ENCODE measurements at regions not wholly inside any gene's neighbourhood (a gene's known extent, or its start where the extent isn't known, plus 50 kb on each side); places are given as distances from the start of the nearest gene placed in this dataset.

- no peak overlapping the region for H3K27ac ChIP-seq
- H4K20me1 ChIP-seq (ENCODE audit: insufficient read depth), result no peaks in the 10 kb centered on the region
- H3K9ac ChIP-seq, result no peak overlapping the region
- no peaks in the 10 kb centered on the region for H3K79me2 ChIP-seq (ENCODE audit: insufficient read depth, low read depth)
- H3K4me3 ChIP-seq (IDR thresholded peaks at IDR 0.05; ENCODE audit: insufficient read depth, low read depth, low read length), result no peak overlapping the region
- no peaks in the 10 kb centered on the region for H3K36me3 ChIP-seq (ENCODE audit: insufficient read depth)
- peaks cover 31% of the 10 kb centered on the region for H3K4me1 ChIP-seq (ENCODE audit: low read depth, poor library complexity, severe bottlenecking)
- H3K4me2 ChIP-seq, result no peak overlapping the region
- H3K27me3 ChIP-seq (ENCODE audit: insufficient read depth, low read depth), result no peaks in the 10 kb centered on the region
- no peak for TF ChIP-seq CTCF (conservative IDR thresholded peaks at IDR 0.05; ENCODE audit: low read depth, low read length)
- no peak overlapping the region for H2AFZ ChIP-seq (ENCODE audit: low read depth)
Observed at GRCh38 chr6:45724511-45724910, 291.1 kb downstream of the CLIC5 start.

GRCh38 chr6:45724027-45724426 is 291.6 kb downstream of the CLIC5 start:
- Histone ChIP-seq H3K4me3 (IDR thresholded peaks at IDR 0.05; ENCODE audit: insufficient read depth, low read depth, low read length) (no peak overlapping the region), H3K4me1 (ENCODE audit: low read depth, poor library complexity, severe bottlenecking) (peaks cover 31% of the 10 kb centered on the region), H4K20me1 (ENCODE audit: insufficient read depth) (no peaks in the 10 kb centered on the region), H3K36me3 (ENCODE audit: insufficient read depth) (no peaks in the 10 kb centered on the region), H2AFZ (ENCODE audit: low read depth) (no peak overlapping the region), H3K27me3 (ENCODE audit: insufficient read depth, low read depth) (no peaks in the 10 kb centered on the region), H3K9ac (no peak overlapping the region), H3K79me2 (ENCODE audit: insufficient read depth, low read depth) (no peaks in the 10 kb centered on the region), H3K4me2 (no peak overlapping the region), H3K27ac (no peak overlapping the region)
- no peak for TF ChIP-seq CTCF (conservative IDR thresholded peaks at IDR 0.05; ENCODE audit: low read depth, low read length)

GRCh38 chr6:45722876-45723275 is 292.8 kb downstream of the CLIC5 start:
- Histone ChIP-seq H3K27me3 (ENCODE audit: insufficient read depth, low read depth) (no peaks in the 10 kb centered on the region), H3K36me3 (ENCODE audit: insufficient read depth) (no peaks in the 10 kb centered on the region), H2AFZ (ENCODE audit: low read depth) (no peak overlapping the region), H3K4me3 (IDR thresholded peaks at IDR 0.05; ENCODE audit: insufficient read depth, low read depth, low read length) (no peak overlapping the region), H3K4me2 (no peak overlapping the region), H3K27ac (no peak overlapping the region), H4K20me1 (ENCODE audit: insufficient read depth) (no peaks in the 10 kb centered on the region), H3K79me2 (ENCODE audit: insufficient read depth, low read depth) (no peaks in the 10 kb centered on the region), H3K9ac (no peak overlapping the region), H3K4me1 (ENCODE audit: low read depth, poor library complexity, severe bottlenecking) (peaks cover 20% of the 10 kb centered on the region)
- TF ChIP-seq CTCF (conservative IDR thresholded peaks at IDR 0.05; ENCODE audit: low read depth, low read length), result no peak

GRCh38 chr6:45721665-45722064 is 294.0 kb downstream of the CLIC5 start:
- H3K79me2 ChIP-seq (ENCODE audit: insufficient read depth, low read depth), result no peaks in the 10 kb centered on the region

More at GRCh38 chr6:45721665-45722064, 294.0 kb downstream of the CLIC5 start:
- Histone ChIP-seq H3K4me1 (ENCODE audit: low read depth, poor library complexity, severe bottlenecking) (peaks cover 8% of the 10 kb centered on the region), H4K20me1 (ENCODE audit: insufficient read depth) (no peaks in the 10 kb centered on the region), H3K36me3 (ENCODE audit: insufficient read depth) (no peaks in the 10 kb centered on the region), H3K27ac (no peak overlapping the region), H3K9ac (no peak overlapping the region), H3K4me3 (IDR thresholded peaks at IDR 0.05; ENCODE audit: insufficient read depth, low read depth, low read length) (no peak overlapping the region), H3K4me2 (no peak overlapping the region), H3K27me3 (ENCODE audit: insufficient read depth, low read depth) (no peaks in the 10 kb centered on the region), H2AFZ (ENCODE audit: low read depth) (no peak overlapping the region)
- no peak for TF ChIP-seq CTCF (conservative IDR thresholded peaks at IDR 0.05; ENCODE audit: low read depth, low read length)
